Right atrium auricular region (tissue), 2 donors: ENCODE measurements at regions not wholly inside any gene's neighbourhood (a gene's known extent, or its start where the extent isn't known, plus 50 kb on each side); places are given as distances from the start of the nearest gene placed in this dataset.

ENCODE experiments used
- DNase-seq: peaks from one replicate; pipeline ENCODE4 v3.0.0-alpha.2; 2019; ENCODE audit warnings: low spot score
- H3K27ac ChIP-seq, 2 donors: fragments of 200-600 bp; sonication (generic); 1 replicate in 1 of 2; 2 replicates in 1 of 2; pipeline ENCODE4 v1.5.1; 2016 to 2019
- H3K27me3 ChIP-seq, 2 donors: fragments of 200-600 bp; sonication (generic); one replicate each; pipeline versions ENCODE4 v1.5.1 to v1.6.0; 2017 to 2019
- H3K36me3 ChIP-seq: fragments of 200-600 bp; sonication (generic); one replicate; pipeline ENCODE4 v1.5.1; 2016
- H3K4me1 ChIP-seq, 2 donors: fragments of 200-600 bp; sonication (generic); one replicate each; pipeline versions ENCODE4 v1.5.1 to v1.6.0; 2017 to 2019
- H3K4me3 ChIP-seq, 2 donors: fragments of 200-600 bp; sonication (generic); 1 replicate in 1 of 2; 2 replicates in 1 of 2; pipeline ENCODE4 v1.5.1; 2017 to 2019; ENCODE audit warnings: mild to moderate bottlenecking in 1 of 2, moderate library complexity in 1 of 2
- H3K9me3 ChIP-seq, 2 donors: fragments of 200-600 bp; sonication (generic); one replicate each; pipeline ENCODE4 v1.5.1; 2019
- CTCF ChIP-seq, 2 donors: fragments of 200-600 bp; sonication (generic); IDR thresholded peaks; one replicate each; pipeline ENCODE4 v1.5.1; 2019; ENCODE audit warnings: antibody characterized with exemption in 2 of 2

GRCh38 chrX:42536286-42536685 lies 241.7 kb downstream of the PPP1R2C start:
- H3K36me3 ChIP-seq, result no peaks in the 10 kb centered on the region
- TF ChIP-seq CTCF (IDR thresholded peaks at IDR 0.05), result no peak
- no peak overlapping the region for H3K27ac ChIP-seq
- H3K9me3 ChIP-seq, result no peaks in the 10 kb centered on the region
- H3K27me3 ChIP-seq, result no peaks in the 10 kb centered on the region
- H3K4me1 ChIP-seq, result no peaks in the 10 kb centered on the region
- no peak for DNase-seq
- no peak overlapping the region for H3K4me3 ChIP-seq

- no peak for TF ChIP-seq CTCF (IDR thresholded peaks at IDR 0.05)
- H3K27ac ChIP-seq, result no peak overlapping the region
- no peaks in the 10 kb centered on the region for H3K9me3 ChIP-seq
- no peaks in the 10 kb centered on the region for H3K4me1 ChIP-seq
- no peak for DNase-seq
- H3K4me3 ChIP-seq, result no peak overlapping the region
- H3K36me3 ChIP-seq, result no peaks in the 10 kb centered on the region
- H3K27me3 ChIP-seq, result no peaks in the 10 kb centered on the region
These were observed 242.7 kb downstream of the PPP1R2C start for GRCh38 chrX:42535233-42535632.

- Histone ChIP-seq H3K27me3 (no peaks in the 10 kb centered on the region), H3K36me3 (no peaks in the 10 kb centered on the region), H3K9me3 (no peaks in the 10 kb centered on the region), H3K27ac (no peak overlapping the region), H3K4me1 (no peaks in the 10 kb centered on the region), H3K4me3 (no peak overlapping the region)
- TF ChIP-seq CTCF (IDR thresholded peaks at IDR 0.05), result no peak
- no peak for DNase-seq
These were observed 244.2 kb downstream of the PPP1R2C start for GRCh38 chrX:42533761-42534160.

GRCh38 chrX:42531441-42531840 lies 246.5 kb downstream of the PPP1R2C start:
- DNase-seq, result no peak
- H3K36me3 ChIP-seq, result no peaks in the 10 kb centered on the region
- peaks cover 0 to 12% of the 10 kb centered on the region in 2 donors for H3K9me3 ChIP-seq
- H3K4me1 ChIP-seq, result no peaks in the 10 kb centered on the region
- H3K27ac ChIP-seq, result no peak overlapping the region
- no peak overlapping the region for H3K4me3 ChIP-seq
- H3K27me3 ChIP-seq, result no peaks in the 10 kb centered on the region
- no peak for TF ChIP-seq CTCF (IDR thresholded peaks at IDR 0.05)

GRCh38 chrX:42530027-42530426 lies 247.9 kb downstream of the PPP1R2C start:
- Histone ChIP-seq H3K36me3 (no peaks in the 10 kb centered on the region), H3K9me3 (peaks cover 0 to 12% of the 10 kb centered on the region in 2 donors), H3K27me3 (no peaks in the 10 kb centered on the region), H3K4me1 (no peaks in the 10 kb centered on the region), H3K4me3 (no peak overlapping the region), H3K27ac (no peak overlapping the region)
- no peak for TF ChIP-seq CTCF (IDR thresholded peaks at IDR 0.05)
- no peak for DNase-seq

- H3K27me3 ChIP-seq, result no peaks in the 10 kb centered on the region
- H3K4me1 ChIP-seq, result no peaks in the 10 kb centered on the region
- TF ChIP-seq CTCF (IDR thresholded peaks at IDR 0.05), result no peak
- H3K27ac ChIP-seq, result no peak overlapping the region
- H3K9me3 ChIP-seq, result peaks cover 0 to 12% of the 10 kb centered on the region in 2 donors
- H3K36me3 ChIP-seq, result no peaks in the 10 kb centered on the region
- no peak for DNase-seq
- H3K4me3 ChIP-seq, result no peak overlapping the region
These were observed 253.6 kb downstream of the PPP1R2C start for GRCh38 chrX:42524379-42524778.
